ENCODE measurements at regions not wholly inside any gene's neighbourhood (a gene's known extent, or its start where the extent isn't known, plus 50 kb on each side); places are given as distances from the start of the nearest gene placed in this dataset.

GRCh38 chr13:69008499-69008898, 1099.1 kb upstream of the ATXN8OS start:
- DNase-seq (ENCODE audit: low spot score): no peak
- in situ Hi-C loops (cut with MboI; ENCODE audit: low pct_unique_long_range_greater_than_20kb, low sequenced_read_pairs, unreplicated experiment): no loop called here
- TF ChIP-seq CTCF (IDR thresholded peaks at IDR 0.05; ENCODE audit: extremely low read depth, insufficient read depth, missing control alignments): no peak

GRCh38 chr13:68998056-68998455, 1109.6 kb upstream of the ATXN8OS start:
- no peak for TF ChIP-seq CTCF (IDR thresholded peaks at IDR 0.05; ENCODE audit: extremely low read depth, insufficient read depth, missing control alignments)
- in situ Hi-C loops (cut with MboI; ENCODE audit: low pct_unique_long_range_greater_than_20kb, low sequenced_read_pairs, unreplicated experiment): no loop called here
- DNase-seq (ENCODE audit: low spot score): no peak

GRCh38 chr13:68996668-68997025, 1111.0 kb upstream of the ATXN8OS start:
- TF ChIP-seq CTCF (IDR thresholded peaks at IDR 0.05; ENCODE audit: extremely low read depth, insufficient read depth, missing control alignments): no peak
- in situ Hi-C loops (cut with MboI; ENCODE audit: low pct_unique_long_range_greater_than_20kb, low sequenced_read_pairs, unreplicated experiment): no loop called here

GRCh38 chr13:68995972-68996667, 1111.5 kb upstream of the ATXN8OS start:
- in situ Hi-C loops (cut with MboI; ENCODE audit: low pct_unique_long_range_greater_than_20kb, low sequenced_read_pairs, unreplicated experiment): no loop called here
- no peak for DNase-seq (ENCODE audit: low spot score)
- TF ChIP-seq CTCF (IDR thresholded peaks at IDR 0.05; ENCODE audit: extremely low read depth, insufficient read depth, missing control alignments): no peak

More at GRCh38 chr13:68996668-68997025, 1111.0 kb upstream of the ATXN8OS start:
- DNase-seq (ENCODE audit: low spot score): no peak

GRCh38 chr13:68993154-68993553, 1114.5 kb upstream of the ATXN8OS start:
- in situ Hi-C loops (cut with MboI; ENCODE audit: low pct_unique_long_range_greater_than_20kb, low sequenced_read_pairs, unreplicated experiment): no loop called here
- no peak for DNase-seq (ENCODE audit: low spot score)
- no peak for TF ChIP-seq CTCF (IDR thresholded peaks at IDR 0.05; ENCODE audit: extremely low read depth, insufficient read depth, missing control alignments)

- DNase-seq (ENCODE audit: low spot score): no peak
- in situ Hi-C loops (cut with MboI; ENCODE audit: low pct_unique_long_range_greater_than_20kb, low sequenced_read_pairs, unreplicated experiment): no loop called here
- TF ChIP-seq CTCF (IDR thresholded peaks at IDR 0.05; ENCODE audit: extremely low read depth, insufficient read depth, missing control alignments): no peak
Observed at GRCh38 chr13:68988176-68988575, 1119.5 kb upstream of the ATXN8OS start.

All from GM13977 (cell line).